Stimulated activated CD8-positive, alpha-beta memory T cell treated with anti-CD3 and anti-CD28 coated beads, Interleukin-4, amount 100 ng/mL, for 48 hours (primary cell): ENCODE measurements at regions not wholly inside any gene's neighbourhood (a gene's known extent, or its start where the extent isn't known, plus 50 kb on each side); places are given as distances from the start of the nearest gene placed in this dataset.

Experiments
- DNase-seq: peaks from one replicate; pipeline ENCODE4 v3.0.0-alpha.2; 2020

DNA sequence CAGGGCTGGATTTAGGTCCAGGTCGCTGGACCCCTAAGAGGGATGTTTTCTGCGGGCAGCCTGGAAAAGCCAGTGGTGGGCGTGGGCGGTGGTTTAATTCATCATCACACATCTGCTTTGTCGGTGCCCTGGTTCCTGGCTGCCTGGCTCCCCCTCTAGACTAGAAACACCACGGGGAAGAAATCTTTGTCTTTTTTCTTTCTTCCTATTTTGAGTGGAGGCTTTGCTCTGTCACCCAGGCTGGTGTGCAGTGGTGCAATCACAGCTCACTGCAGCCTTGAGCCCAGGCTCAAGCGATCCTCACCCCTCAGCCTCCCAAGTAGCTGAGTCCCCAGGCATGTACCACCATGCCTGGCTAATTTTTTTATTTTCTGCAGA, 86.6 kb upstream of the LINC01488 start:
- DNase-seq: no peak

DNA sequence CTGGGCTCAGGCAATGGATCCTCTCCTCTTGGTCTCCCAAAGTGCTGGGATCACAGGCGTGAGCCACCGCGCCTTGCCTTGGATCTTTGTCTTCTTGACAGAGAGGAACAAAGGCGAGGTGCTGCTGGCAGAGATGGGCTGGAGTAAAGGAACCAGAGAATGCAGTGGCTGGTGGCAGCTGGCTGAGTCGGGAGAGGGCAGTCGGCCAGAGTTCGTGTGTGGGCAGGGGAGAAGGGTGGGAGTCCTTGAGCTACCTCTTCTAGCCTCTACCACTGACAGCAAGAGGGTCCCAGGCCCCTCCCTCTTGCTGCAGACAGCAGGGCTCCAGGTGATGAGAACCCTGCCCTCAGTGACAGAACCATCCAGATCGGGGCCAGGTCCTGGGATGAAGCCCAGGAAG, 86.2 kb upstream of the LINC01488 start:
- no peak for DNase-seq

DNA sequence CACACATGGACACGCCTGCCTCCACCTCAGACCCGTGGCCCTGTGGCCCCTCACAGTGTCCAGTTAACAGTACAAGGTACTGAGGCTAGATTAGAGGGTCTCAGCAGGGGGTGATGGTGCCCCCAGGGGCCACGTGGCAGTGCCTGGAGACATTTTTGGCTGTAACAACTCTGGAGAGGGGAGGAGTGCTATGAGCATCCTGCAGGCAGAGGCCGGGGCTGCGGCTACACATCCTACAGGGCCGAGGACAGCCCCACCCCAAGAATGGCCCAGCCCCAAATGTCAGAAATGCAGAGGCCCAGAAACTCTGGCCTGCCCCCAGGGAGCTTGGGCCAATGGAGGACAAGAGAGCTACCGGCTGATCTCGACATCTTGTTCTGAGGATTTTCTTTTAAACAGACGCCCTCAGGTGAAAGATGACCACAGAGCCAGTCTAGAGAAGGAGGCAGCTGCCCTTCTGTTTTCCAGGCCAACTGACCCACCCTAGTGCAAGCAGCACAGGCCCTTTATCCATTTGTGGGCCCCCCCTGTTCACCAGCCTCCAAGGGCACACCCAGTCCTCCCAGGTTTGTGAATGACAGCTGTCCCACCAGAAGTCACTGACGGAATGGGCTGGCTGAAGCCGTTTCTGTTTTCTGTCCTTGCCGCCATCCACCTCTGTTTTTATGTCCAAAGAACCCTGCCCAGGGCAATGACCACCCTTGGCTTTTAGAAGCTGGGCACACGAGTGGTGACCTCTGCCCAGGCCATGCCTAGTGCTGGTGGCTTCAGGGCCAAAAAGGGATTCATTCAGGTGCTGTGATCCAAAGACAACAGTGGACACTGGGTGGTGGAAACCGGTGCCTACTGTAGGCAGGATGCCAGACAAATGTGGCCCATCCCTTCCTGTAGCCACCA, 85.2 kb upstream of the LINC01488 start:
- no peak for DNase-seq

DNA sequence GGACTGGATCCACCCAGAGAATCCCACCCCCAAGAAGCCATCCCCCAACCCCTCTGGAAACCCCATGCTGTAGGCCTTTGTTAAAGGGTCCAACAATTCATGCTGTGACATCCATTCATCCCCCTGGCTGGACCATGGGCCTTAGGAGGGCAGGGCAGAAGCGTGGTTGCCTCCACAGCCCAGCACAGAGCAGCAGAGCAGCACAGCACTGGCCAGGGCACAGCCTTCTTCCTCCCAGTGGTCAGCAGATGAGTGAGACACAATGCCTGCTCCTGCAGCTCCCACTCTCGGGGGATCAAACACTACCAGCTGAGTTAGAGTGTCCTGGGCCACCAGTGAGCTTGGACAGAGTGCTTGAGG, 84.5 kb upstream of the LINC01488 start:
- no peak for DNase-seq

DNA sequence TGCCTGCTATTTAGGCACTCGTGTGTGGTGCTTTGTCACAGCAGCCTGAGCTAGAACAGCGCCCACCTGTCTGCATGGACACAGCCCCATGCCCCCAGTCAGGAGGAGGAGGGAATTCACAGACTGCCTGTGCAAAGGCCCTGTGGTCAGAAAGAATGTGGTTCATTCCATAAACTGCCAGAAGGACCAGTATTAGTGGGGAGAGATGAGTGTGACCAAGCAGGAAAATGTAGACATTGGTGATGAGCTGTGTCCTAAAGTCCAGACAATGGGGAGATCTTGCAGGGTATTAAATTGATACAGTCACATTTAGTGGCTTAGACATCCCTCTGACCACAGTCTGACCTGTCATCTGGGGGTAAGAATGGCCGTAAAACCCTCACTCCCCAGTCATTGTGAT, 83.7 kb upstream of the LINC01488 start:
- DNase-seq: no peak

DNA sequence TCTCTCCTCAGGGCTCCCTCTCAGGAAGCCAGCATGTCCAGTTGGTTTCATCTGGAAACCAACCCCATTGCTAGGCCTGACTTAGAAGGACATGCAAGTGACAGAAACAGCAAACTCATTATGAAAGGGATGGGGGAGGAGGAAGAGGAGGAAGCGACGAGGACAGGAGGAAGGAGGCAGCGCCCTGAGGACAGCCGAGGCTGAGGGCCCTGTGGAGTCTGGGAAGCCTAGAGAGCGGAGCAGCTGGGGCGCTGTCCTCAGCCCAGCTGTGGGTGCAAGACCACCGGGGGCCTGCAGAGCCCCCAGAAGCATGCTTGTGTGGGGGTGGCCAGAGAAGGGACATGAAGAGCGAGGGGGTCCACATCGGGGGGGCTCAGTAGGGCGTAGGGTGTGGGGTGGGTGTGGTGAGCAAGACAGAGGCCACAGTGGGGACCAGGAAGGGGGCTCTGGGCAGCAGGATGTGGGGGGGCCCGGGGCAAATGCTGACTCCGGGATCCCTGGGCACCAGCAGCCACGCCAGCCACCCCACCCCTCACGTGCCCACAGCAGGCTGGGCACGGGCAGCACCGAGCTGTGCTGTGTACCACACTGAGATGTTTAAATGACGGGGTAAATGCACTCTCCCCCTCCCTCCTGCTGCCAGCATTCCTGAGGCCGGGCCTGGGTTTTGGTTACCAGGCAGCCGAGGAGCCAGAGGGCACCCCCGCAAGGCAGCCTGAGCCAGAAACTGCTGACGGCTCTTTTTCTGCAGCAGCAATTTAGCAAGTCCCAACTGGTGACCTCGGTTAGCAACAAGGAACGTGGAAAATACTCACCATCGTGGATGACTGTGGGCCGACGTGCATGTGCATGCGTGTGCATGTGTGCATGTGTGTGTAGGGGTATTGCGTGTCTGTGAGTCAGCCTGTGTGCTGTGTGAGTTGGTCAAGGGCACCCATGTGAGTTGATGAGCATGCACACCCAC, 82.7 kb upstream of the LINC01488 start:
- no peak for DNase-seq

DNA sequence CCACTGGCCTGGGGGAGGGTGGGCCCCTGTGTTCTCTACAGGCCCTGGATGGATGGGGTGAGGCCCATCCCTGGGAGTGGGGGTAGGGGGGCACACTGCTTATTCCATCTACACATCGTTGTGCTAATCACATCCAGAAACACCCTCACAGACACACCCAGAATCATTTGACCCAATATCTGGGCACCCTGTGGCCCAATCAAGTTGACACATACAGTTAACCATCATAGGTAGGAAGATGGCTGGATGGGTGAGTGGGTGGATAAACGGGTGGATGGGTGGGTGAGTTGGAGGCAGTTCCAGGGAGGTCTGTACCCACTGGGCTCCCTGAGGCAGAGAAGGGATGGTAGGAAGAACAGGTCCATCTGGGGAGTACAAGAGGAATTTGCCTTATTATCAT, 81.3 kb upstream of the LINC01488 start:
- no peak for DNase-seq

DNA sequence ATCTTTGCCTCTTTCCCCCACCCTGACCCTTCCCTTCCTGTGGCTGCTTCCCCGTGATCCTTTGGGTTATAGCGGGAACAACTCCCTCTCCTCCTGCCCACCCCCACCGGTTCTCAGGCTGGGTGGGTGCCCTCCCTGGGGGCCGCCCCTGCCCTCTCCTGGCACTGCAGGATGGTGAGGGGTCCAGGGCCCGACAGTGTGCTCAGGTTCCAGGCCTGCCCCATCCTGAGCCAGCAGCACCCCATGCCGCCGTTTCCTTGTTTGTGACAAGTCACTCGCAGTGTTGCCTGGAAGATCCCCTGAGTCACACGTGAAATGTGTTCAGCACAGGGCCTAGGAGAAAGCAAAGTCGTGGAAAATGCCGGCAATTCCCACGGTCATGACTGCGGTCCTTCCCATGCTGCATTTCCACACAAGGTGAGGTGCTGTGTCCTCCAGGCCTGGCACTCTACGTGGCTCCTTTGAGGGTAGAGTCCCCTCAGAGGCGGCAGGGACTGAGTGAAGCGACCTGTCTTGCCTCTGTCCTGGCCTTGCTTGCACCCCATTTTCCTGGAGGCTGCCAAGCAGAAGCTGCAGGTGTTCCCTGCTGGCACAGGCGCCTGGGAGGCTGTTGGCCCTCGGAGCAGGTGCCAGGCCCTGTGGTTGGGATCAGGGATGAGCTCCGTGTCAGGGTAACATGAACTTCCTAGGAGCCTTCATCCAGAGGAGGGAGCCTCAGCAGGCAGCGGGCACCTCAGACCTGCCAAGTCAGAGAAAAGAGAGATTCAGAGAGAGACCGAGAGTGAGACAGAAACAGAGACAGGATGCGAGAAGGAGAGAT, 80.5 kb upstream of the LINC01488 start:
- no peak for DNase-seq

DNA sequence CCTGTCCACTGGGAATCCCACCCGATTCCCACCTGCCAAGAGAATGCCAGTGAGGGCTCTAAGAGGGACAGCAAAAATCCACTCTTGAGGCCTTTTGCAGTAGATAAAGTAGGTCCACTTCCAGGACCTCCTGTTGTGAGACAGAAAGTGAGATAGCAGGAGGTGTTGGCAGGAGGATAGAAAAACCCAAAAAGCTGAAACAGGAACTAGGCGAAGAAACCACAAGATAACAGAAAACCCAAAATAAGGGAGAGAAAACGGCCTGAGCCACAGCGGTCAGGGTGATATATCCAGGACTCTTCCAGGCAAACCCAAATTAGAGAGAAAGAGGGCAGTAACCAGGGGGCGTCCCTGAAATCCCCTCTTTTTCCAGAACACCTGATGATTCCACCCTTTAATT, 79.7 kb upstream of the LINC01488 start:
- no peak for DNase-seq

DNA sequence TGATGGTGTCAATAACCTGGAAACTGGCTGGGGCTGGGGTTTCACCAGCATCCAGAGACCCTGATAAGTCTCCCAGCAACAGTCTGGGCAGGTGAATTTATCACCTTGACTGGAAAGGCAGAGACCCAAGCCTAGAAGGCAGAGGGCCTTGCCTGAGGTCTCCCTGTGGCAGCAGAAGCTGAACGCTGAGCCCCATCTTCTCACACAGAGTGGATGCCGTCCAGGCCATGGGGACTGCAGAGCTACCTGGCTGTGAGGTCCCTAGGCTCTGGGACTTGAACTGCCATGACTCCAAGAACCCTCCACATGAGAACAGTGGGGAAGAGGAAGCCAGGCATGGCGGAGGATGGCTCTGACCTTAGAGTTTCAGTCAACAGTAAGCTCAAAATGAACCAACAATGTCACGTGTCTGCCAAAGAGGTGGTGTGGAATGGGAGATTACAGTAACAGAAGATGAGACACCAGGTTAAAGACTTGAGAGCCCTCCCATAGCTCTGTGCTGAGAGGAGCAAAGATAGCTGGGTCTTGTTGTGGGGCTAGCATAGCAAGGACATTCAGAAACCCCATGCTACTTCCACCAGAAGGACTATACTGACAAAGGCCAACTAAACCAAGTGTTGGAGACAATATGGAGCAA, 79.1 kb upstream of the LINC01488 start:
- DNase-seq: no peak

DNA sequence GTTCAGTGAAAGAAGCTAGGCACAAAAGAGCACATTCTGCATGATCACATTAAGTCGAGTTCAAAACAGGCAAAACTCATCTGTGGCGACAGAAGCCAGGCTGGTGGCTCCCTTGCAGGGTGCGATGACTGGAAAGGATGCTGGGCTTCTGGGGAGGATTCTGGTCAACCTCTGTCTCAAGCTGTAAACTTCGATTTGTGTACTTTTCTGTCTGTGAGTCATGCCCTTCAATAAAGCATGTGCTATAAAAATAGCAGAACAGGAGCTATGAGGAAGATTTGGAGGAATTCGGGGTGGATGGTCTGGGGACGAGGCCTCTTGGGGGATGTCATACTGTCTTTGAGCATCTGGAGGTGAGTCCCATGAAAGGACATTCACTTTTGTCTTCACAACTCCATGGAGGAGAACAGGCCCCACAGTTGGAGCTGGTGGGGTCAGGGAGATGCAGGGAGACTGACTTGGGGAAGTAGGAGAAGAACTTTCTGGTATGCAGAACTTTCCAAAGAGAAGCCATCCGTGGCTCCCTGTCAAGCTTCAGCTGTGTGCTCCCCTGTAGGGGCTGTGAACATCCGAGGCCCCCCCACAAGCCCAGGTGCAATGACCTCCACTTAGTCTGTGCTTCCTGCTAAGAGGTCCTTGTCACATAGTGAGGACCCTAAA, 77.8 kb upstream of the LINC01488 start:
- no peak for DNase-seq

DNA sequence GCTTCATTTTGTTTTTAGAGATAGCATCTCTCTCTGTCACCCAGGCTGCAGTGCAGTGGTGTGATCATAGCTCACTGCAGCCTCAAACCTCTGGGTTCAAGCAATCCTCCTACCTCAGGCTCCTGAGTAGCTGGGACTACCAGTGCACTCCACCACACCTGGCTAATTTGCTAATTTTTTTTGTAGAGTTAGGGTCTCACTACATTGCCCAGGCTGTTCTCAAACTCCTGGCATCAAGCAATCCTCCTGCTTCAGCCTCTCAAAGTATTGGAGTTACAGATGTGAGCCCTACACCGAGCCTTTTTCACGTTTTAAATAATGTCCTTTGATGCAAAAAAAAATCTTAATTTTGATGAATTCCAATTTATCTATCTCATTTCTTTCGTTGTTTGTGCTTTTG, 75.4 kb upstream of the LINC01488 start:
- no peak for DNase-seq

DNA sequence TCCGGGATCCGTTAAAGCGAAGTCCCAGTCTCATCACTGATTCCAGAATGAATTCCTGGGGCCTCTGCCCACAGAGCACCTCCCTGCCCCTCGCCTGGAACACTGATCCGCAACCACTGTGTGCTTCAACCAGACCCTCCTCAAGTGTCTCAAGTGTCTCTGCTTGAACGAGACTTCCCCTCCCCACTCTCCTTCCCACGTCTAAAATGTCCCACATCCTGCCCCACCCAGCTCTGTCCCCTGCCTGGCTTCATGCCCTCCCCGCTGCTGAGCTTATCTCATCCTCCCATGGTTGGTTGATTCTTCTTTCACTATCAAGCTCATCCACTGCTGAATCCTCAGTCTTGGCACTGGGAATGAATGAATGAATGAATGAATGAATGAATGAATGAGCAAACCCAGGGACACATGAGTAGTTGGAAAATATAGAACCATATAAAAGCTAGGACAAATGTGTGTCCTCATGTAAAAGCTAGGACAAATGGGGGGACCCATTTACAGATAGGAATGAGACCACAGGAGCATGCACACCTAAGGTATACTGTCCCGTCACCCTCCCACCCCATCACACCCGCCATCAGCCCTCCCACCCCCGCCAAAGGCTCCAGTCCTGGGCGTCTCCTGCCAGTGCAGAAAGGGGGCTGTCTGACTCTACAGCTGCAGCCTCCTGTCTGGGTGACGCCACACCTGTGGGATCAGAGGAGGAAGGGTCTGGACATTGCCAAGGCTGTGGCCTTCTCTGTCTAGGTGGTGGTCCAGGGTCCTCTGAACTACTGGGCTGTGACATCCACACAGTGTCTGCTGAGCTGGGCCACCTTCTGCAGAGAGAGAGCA, 71.4 kb upstream of the LINC01488 start:
- no peak for DNase-seq

DNA sequence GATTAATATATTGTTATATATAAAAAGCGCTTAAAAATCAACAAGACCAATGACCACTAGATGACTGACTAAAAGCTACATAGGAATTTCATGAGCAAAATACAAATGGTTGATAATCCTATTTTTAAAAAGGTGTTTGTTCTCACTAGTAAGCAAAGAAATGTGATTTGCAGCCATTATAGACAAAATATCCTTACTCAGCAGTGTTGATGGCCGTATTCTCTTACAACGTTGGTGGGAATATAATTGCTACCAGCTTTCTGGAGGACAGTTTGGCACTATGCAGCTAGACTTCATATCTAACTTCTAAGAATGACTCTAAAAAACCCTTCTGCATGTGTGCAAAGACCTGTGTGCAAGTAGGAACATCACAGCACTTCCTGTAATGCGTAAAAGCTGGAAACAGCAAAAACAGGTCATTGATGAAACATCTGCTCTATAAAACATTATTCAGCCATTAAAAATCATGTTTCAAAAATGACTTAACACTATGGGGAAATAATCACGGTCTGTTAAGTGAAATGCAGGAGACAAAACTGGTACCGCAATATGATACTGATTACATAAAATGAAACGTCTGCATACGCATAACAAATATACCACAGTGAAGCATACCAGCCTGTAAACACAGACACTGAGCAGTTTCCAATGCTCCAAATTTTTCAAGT, 70.1 kb upstream of the LINC01488 start:
- DNase-seq: no peak

DNA sequence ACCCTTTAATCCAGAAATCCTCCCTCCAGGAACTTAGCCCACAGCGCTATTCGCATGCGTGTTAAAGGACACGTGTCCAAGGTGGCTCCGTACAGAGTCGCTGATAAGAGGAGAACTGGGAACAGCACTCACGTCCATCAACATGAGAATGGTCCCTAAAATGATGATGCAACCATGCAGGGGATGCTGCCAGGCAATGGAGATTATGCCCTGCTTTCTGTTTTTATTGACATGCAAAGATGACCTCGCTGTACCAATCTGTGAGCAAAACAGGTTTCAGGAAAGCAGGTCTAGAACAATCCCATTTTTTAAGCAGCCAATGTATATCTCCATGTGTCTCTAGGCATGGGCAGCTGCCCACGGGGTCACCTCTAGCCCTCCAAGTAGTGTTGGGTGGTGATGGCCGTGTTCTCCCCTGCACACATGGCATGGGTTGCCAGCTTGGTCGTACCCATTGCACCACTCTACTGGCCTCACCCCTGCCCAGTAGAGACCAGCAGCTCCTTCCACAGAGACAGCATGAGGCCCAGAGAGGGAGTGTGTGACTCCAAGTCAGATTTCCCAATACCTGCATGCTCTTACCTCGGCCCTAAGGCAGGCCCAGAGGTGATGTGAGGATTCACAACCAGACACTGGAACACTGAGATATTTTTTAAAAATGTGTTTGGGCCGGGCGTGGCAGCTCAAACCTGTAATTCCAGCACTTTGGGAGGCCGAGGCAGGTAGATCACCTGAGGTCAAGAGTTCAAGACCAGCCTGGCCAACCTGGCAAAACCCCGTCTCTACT, 68.3 kb upstream of the LINC01488 start:
- no peak for DNase-seq

DNA sequence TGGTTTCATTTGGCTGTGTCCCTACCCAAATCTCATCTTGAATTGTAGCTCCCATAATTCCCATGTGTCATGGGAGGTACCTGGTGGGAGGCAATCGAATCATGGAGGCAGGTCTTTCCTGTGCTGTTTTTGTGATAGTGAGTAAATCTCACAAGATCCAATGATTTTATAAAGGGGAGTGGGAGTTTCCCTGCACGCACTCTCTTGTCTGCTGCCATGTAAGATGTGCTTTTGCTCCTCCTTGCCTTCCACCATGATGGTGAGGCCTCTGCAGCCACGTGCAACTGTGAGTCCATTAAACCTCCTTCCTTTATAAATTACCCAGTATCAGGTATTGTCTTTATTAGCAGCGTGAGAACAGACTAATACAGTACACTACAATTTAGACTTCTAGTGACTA, 67.5 kb upstream of the LINC01488 start:
- no peak for DNase-seq

DNA sequence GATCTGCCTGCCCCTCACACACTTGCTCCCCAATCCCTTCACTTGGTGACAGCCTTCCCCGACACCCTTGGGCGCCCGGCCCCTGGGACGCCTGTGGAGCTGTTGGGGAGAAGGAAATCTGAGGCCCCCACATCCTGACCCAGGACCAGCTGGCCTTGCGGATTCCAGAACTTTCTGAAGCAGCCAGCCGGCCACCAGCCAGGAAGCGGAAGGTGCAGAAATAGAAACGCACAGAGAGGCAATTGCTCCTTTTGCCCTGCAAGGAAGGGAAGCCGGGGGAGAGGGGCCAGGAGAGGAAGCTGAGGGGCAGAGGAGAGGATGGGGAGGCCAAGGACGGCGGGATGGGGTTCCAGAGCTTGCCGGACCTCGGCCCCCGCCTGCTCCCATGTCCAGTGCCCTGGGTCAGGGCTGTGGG, 66.7 kb upstream of the LINC01488 start:
- DNase-seq: no peak

DNA sequence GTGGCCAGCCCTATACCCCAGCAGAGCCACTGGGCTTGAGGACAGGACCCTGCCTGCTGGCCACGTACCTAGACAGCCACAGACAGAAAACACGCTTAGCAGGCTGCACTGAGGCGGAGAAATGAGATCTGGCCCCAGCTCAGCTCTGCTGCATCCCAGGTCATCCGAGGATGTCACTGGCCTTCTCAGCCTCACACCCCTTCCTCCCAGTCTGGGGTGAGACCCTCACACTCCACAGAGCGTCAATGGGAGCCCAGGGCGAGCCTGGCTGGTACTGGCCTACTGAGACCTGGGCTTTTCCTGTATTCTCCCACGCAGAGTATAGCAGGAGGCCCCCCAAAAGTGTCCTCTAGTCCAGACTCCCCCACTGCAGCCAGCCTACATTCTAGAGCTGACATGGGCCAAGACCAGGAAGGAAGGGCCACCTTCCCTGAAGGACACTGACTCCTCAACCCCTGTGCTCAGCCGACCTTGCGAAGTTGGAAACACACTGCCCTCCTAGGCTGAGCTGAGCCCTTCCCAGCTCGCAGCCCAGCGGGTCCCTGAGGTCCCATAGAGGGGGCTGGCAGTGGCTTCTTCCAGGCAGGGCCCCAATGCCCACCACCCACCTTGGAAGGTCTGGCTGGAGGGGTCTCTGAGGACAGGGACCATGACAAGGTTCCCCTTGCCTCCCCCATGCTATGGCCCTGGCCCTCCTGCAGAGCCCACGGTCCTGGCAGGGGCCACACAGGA, 65.9 kb upstream of the LINC01488 start:
- no peak for DNase-seq

DNA sequence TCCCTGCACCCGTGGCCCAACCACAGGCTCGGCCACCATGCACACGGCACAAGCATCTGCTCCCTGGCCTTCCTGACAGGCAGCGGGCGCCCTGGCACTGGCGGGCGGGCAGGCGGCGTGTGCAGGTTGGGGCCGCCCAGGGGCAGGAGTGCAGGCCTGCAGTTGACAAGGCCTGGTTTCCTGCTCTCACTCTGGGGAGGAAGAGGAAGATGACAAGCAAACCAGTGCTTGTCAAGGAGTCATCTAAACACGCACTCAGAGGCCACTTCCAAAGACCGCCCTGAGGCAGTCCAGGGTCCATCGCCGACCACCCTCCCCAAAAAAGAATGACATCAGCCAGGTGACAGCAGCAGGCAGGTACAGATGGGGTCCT, 65.3 kb upstream of the LINC01488 start:
- no peak for DNase-seq
